ENCODE measurements at regions not wholly inside any gene's neighbourhood (a gene's known extent, or its start where the extent isn't known, plus 50 kb on each side); places are given as distances from the start of the nearest gene placed in this dataset.
"Not testable (repeated sequence)": the region's sequence is repeated elsewhere in the genome, so short reads cannot be mapped to it uniquely, and the experiment has no call there.

GRCh38 chr7:24629958-24630357 lies 56.7 kb downstream of the PALS2 start:
- ATAC-seq; POLR2A ChIA-PET; DNase-seq (ENCODE audit: low spot score); H3K4me1 Mint-ChIP-seq; H3K4me3 Mint-ChIP-seq; CTCF ChIA-PET; H3K27ac Mint-ChIP-seq; H3K27me3 Mint-ChIP-seq (ENCODE audit: low read depth): not testable (repeated sequence)
- Mint-ChIP-seq H3K9me3 (peaks cover 15% of the 10 kb centered on the region), H3K36me3 (peaks cover 39% of the 10 kb centered on the region)

GRCh38 chr7:24630596-24630995 lies 57.3 kb downstream of the PALS2 start:
- no peak overlapping the region for H3K27ac Mint-ChIP-seq
- TF ChIP-seq ZNF263 (CRISPR knock-in tag; IDR thresholded peaks at IDR 0.05; ENCODE audit: low read depth) = no peak
- no peak for TF ChIP-seq MLX (CRISPR knock-in tag; IDR thresholded peaks at IDR 0.05)
- no peak for TF ChIP-seq USF2 (CRISPR knock-in tag; IDR thresholded peaks at IDR 0.05)
- TF ChIP-seq ZBTB43 (CRISPR knock-in tag; IDR thresholded peaks at IDR 0.05) = no peak
- TF ChIP-seq TEAD1 (CRISPR knock-in tag; IDR thresholded peaks at IDR 0.05) = no peak
- TF ChIP-seq ZNF281 (CRISPR knock-in tag; IDR thresholded peaks at IDR 0.05) = no peak
- TF ChIP-seq ZNF138 (CRISPR knock-in tag; conservative IDR thresholded peaks at IDR 0.05) = no peak
- TF ChIP-seq ZMAT4 (CRISPR knock-in tag; IDR thresholded peaks at IDR 0.05) = no peak
- TF ChIP-seq USF1 (CRISPR knock-in tag; IDR thresholded peaks at IDR 0.05) = no peak
- TF ChIP-seq CDX4 (CRISPR knock-in tag; IDR thresholded peaks at IDR 0.05; ENCODE audit: borderline replicate concordance) = no peak
- no peak for TF ChIP-seq MYBL2 (CRISPR knock-in tag; IDR thresholded peaks at IDR 0.05)
- TF ChIP-seq AFF4 (CRISPR knock-in tag; IDR thresholded peaks at IDR 0.05; ENCODE audit: borderline replicate concordance) = no peak
- no peak for TF ChIP-seq ESRRA (CRISPR knock-in tag; IDR thresholded peaks at IDR 0.05; ENCODE audit: borderline replicate concordance)
- TF ChIP-seq MAX (CRISPR knock-in tag; IDR thresholded peaks at IDR 0.05) = no peak
- TF ChIP-seq IRF2 (CRISPR knock-in tag; IDR thresholded peaks at IDR 0.05; ENCODE audit: borderline replicate concordance, low read depth) = no peak
- no peaks in the 10 kb centered on the region for H3K4me1 Mint-ChIP-seq
- peaks cover 39% of the 10 kb centered on the region for H3K36me3 Mint-ChIP-seq
- ChIA-PET POLR2A (no interaction called here), CTCF (no interaction called here)
- H3K27me3 Mint-ChIP-seq (ENCODE audit: low read depth) = no peaks in the 10 kb centered on the region
- DNase-seq (ENCODE audit: low spot score) (no peak), ATAC-seq (no peak)
- peaks cover 15% of the 10 kb centered on the region for H3K9me3 Mint-ChIP-seq
- H3K4me3 Mint-ChIP-seq = no peak overlapping the region
